ENCODE measurements at regions not wholly inside any gene's neighbourhood (a gene's known extent, or its start where the extent isn't known, plus 50 kb on each side); places are given as distances from the start of the nearest gene placed in this dataset.

DNA sequence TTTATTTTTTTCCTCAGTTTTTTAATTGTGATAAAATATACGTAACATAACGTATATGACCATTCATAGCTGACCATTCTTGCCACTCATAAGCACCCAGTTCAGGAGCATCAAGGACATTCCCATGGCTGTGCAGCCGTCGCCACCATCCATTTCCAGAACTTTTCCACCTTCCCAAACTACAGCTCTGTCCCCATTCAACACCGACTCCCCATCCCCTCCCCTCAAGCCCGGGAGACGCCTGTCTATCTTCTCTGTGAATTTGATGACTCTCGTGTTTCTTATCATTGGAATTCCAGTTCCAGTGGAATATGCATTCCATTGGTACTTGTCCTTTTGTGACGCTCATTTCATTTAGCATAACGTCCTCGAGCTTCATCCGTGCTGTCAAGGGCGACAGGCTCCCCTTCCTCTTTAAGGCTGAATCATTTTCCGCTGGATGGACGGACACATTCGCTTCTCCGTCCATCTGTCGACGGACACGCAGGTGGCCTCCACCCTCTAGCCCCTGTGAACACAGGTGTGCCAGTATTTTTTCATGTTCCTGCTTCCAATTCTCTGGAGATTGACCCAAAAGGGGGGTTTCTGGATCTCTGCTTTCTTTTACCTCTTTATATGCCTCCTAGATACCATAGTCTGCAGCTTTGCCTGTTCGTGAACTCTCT, 88.1 kb downstream of the YTHDF1 start:
- no peak overlapping the region for H3K4me3 ChIP-seq
- TF ChIP-seq, protein P1, sequence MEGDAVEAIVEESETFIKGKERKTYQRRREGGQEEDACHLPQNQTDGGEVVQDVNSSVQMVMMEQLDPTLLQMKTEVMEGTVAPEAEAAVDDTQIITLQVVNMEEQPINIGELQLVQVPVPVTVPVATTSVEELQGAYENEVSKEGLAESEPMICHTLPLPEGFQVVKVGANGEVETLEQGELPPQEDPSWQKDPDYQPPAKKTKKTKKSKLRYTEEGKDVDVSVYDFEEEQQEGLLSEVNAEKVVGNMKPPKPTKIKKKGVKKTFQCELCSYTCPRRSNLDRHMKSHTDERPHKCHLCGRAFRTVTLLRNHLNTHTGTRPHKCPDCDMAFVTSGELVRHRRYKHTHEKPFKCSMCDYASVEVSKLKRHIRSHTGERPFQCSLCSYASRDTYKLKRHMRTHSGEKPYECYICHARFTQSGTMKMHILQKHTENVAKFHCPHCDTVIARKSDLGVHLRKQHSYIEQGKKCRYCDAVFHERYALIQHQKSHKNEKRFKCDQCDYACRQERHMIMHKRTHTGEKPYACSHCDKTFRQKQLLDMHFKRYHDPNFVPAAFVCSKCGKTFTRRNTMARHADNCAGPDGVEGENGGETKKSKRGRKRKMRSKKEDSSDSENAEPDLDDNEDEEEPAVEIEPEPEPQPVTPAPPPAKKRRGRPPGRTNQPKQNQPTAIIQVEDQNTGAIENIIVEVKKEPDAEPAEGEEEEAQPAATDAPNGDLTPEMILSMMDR (IDR thresholded peaks at IDR 0.05; ENCODE audit: control extremely low read depth, extremely low read depth), result no peak
- H3K36me3 ChIP-seq (ENCODE audit: control insufficient read depth in 4 of 4, insufficient read depth in 4 of 4, low read length in 4 of 4), result no peaks in the 10 kb centered on the region
- no peak overlapping the region for H3K27ac ChIP-seq (ENCODE audit: low read depth in 1 of 2, low read length in 1 of 2)
- no peaks in the 10 kb centered on the region for H3K9me3 ChIP-seq (ENCODE audit: control insufficient read depth in 4 of 4, insufficient read depth in 3 of 4, low read length in 3 of 4)
- WGBS, 2 donors, result 73 to 84% methylated on average over 21 of the region's 21 CpGs
- H3K27me3 ChIP-seq (ENCODE audit: control insufficient read depth in 3 of 3, insufficient read depth in 3 of 3, low read length in 2 of 3), result peaks cover 0 to 28% (median 2%) of the 10 kb centered on the region in 3 donors
- peaks cover 0 to 2% (median 0%) of the 10 kb centered on the region in 5 donors for H3K4me1 ChIP-seq (ENCODE audit: control insufficient read depth in 5 of 5, insufficient read depth in 5 of 5, low read length in 5 of 5)
- ATAC-seq (ENCODE audit: insufficient read depth, low FRiP score) (no peak), DNase-seq (no peak)
- H3K9ac ChIP-seq (ENCODE audit: insufficient read depth in 1 of 2, low read length in 2 of 2), result no peak overlapping the region

DNA sequence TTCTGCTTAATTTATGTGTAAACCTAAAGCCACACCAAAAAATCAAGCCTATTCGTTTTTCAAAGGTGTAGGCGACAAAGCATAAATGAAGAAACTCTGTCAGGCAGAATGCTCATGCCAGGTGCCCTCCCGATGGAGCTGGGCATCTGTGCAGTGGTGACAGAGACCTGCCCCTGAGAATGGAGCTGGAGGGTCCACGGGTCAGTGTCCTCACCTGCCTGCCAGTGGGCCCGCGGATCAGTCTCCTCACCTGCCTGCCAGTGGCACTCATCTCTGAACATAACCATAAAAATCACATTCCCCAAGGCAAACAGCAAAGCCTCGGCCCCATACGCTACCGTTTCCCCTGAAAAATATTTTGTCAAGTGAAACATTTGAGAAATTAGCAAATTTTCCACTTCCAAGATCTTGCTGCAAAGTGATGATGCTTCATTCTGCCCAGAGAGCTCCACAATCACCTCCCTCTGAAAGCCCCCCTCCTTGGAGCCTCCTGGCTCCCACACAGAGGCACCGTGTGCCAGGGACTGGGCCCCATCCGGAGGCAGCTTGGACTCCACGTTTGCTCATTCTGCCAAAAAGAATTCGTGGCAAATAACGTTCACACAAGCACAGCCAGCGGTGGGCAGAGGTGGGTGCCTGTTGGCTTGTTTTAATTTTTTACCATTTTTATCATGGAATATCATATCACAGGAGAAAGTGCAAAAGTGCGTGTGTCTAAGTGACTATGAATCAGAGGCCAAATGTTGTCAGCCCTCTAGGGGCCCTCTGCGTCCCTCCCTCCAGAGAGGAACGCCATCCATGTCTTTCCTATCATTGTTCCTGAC, 88.8 kb downstream of the YTHDF1 start:
- Histone ChIP-seq H3K27ac (ENCODE audit: low read depth in 1 of 2, low read length in 1 of 2) (no peak overlapping the region), H3K4me3 (no peak overlapping the region), H3K4me1 (ENCODE audit: control insufficient read depth in 5 of 5, insufficient read depth in 5 of 5, low read length in 5 of 5) (peaks cover 0 to 2% (median 0%) of the 10 kb centered on the region in 5 donors), H3K9me3 (ENCODE audit: control insufficient read depth in 4 of 4, insufficient read depth in 3 of 4, low read length in 3 of 4) (no peaks in the 10 kb centered on the region), H3K36me3 (ENCODE audit: control insufficient read depth in 4 of 4, insufficient read depth in 4 of 4, low read length in 4 of 4) (no peaks in the 10 kb centered on the region), H3K9ac (ENCODE audit: insufficient read depth in 1 of 2, low read length in 2 of 2) (no peak overlapping the region), H3K27me3 (ENCODE audit: control insufficient read depth in 3 of 3, insufficient read depth in 3 of 3, low read length in 2 of 3) (peaks cover 0 to 28% (median 2%) of the 10 kb centered on the region in 3 donors)
- DNase-seq (no peak), ATAC-seq (ENCODE audit: insufficient read depth, low FRiP score) (no peak)
- TF ChIP-seq, protein P1 (IDR thresholded peaks at IDR 0.05; ENCODE audit: control extremely low read depth, extremely low read depth), result no peak
- WGBS, 2 donors, result 71 to 79% methylated on average over 18 of the region's 18 CpGs

DNA sequence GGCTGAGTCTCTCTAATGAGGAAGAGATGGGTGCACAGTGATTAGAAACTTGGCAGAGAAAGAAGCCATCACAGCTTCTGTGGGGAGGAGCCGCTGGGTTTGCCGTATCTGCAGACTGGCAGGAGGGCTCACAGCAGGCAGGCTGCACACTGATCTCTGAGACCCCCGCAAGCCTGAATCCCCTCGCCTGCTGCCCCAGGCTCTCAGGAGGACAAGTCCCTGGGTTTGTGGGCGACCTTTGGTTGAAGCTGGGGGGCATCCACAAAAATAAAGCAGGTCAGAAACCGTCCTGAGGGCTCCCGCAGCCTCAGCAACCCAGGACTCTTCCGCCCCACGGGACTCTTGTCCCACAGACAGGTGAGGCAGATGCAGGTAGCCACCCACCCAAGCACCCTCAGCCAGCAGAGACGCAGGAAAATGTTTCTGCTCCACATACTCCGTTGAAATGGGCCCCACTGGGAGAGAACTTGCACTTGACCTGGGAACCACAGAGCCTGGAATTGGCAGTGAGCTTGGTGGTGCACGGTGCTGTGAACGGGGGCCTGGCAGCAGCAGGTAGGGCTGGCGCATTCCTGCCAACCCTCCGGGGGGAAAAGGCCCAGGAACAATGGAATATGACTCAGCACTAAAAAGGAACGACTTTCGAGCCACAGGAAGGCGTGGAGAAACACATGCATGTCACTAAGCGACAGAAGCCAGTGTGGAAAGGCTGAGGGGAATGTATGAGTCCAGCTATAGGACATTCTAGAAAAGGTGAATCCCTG, 89.9 kb downstream of the YTHDF1 start:
- Histone ChIP-seq H3K36me3 (ENCODE audit: control insufficient read depth in 4 of 4, insufficient read depth in 4 of 4, low read length in 4 of 4) (no peaks in the 10 kb centered on the region), H3K4me1 (ENCODE audit: control insufficient read depth in 5 of 5, insufficient read depth in 5 of 5, low read length in 5 of 5) (peaks cover 0 to 2% (median 0%) of the 10 kb centered on the region in 5 donors), H3K9me3 (ENCODE audit: control insufficient read depth in 4 of 4, insufficient read depth in 3 of 4, low read length in 3 of 4) (peaks cover 0 to 2% (median 0%) of the 10 kb centered on the region in 4 donors), H3K4me3 (no peak overlapping the region), H3K27ac (ENCODE audit: low read depth in 1 of 2, low read length in 1 of 2) (no peak overlapping the region), H3K9ac (ENCODE audit: insufficient read depth in 1 of 2, low read length in 2 of 2) (no peak overlapping the region), H3K27me3 (ENCODE audit: control insufficient read depth in 3 of 3, insufficient read depth in 3 of 3, low read length in 2 of 3) (peaks cover 0 to 25% (median 2%) of the 10 kb centered on the region in 3 donors)
- ATAC-seq (ENCODE audit: insufficient read depth, low FRiP score) (no peak), DNase-seq (no peak)
- TF ChIP-seq, protein P1 (IDR thresholded peaks at IDR 0.05; ENCODE audit: control extremely low read depth, extremely low read depth), result no peak
- WGBS, 2 donors, result 70 to 75% methylated on average over 19 of the region's 19 CpGs
